ENCODE measurements at regions not wholly inside any gene's neighbourhood (a gene's known extent, or its start where the extent isn't known, plus 50 kb on each side); places are given as distances from the start of the nearest gene placed in this dataset.
A peak's percentile ranks its signal among the peaks of the same experiment; 100 is the strongest.

DNA sequence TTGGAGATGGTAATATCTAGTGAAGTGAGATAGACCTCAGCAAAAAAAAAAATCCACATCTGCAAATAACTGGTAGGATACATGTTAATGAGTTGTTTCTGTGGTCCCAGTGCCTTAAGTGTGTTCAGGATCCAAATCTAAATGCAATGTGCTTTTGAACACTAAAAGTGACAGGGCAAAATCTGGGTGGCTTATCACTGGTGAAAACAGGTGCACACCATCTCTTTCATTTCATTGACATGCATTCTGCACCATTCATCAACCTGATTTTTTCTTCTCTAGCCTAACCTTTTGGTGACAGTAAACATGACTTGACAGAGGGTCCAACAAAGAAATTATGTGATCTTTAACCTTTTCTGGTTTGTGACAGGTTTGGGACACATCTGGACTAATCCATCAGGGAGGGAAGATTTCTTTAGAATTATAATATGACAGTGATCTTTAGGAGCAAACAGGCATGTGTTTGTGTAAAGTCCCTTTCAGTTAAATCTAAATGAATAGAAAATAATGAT lies 201.6 kb upstream of the NEGR1 start:
- Mint-ChIP-seq H3K4me1 (ENCODE audit: low read depth) (no peaks in the 10 kb centered on the region), H3K27ac (no peak overlapping the region), H3K9me3 (peaks cover 3% of the 10 kb centered on the region), H3K36me3 (ENCODE audit: low read depth) (no peaks in the 10 kb centered on the region), H3K27me3 (ENCODE audit: low read depth) (no peaks in the 10 kb centered on the region), H3K4me3 (no peak overlapping the region)
- CTCF ChIA-PET = no interaction called here
- DNase-seq = no peak
- intact Hi-C loops (cut with micrococcal nuclease) = no loop called here

GRCh38 chr1:72482736-72483413 lies 200.5 kb upstream of the NEGR1 start:
- intact Hi-C loops (cut with micrococcal nuclease) = no loop called here
- no peaks in the 10 kb centered on the region for H3K4me1 Mint-ChIP-seq (ENCODE audit: low read depth)
- CTCF ChIA-PET = no interaction called here
- DNase-seq = no peak
- H3K36me3 Mint-ChIP-seq (ENCODE audit: low read depth) = no peaks in the 10 kb centered on the region
- H3K27me3 Mint-ChIP-seq (ENCODE audit: low read depth) = no peaks in the 10 kb centered on the region
- peak overlapping the region; percentile 30 for H3K27ac Mint-ChIP-seq
- H3K4me3 Mint-ChIP-seq = no peak overlapping the region
- H3K9me3 Mint-ChIP-seq = peaks cover 3% of the 10 kb centered on the region

- Mint-ChIP-seq H3K4me3 (no peak overlapping the region), H3K4me1 (ENCODE audit: low read depth) (no peaks in the 10 kb centered on the region), H3K36me3 (ENCODE audit: low read depth) (no peaks in the 10 kb centered on the region), H3K9me3 (peaks cover 3% of the 10 kb centered on the region), H3K27ac (no peak overlapping the region), H3K27me3 (ENCODE audit: low read depth) (no peaks in the 10 kb centered on the region)
- intact Hi-C loops (cut with micrococcal nuclease) = no loop called here
- DNase-seq = no peak
- CTCF ChIA-PET = no interaction called here
Measured at GRCh38 chr1:72481420-72481970, 199.2 kb upstream of the NEGR1 start.

GRCh38 chr1:72466376-72466775 lies 184.0 kb upstream of the NEGR1 start:
- Mint-ChIP-seq H3K4me1 (ENCODE audit: low read depth) (no peaks in the 10 kb centered on the region), H3K36me3 (ENCODE audit: low read depth) (no peaks in the 10 kb centered on the region), H3K9me3 (no peaks in the 10 kb centered on the region), H3K27ac (no peak overlapping the region), H3K27me3 (ENCODE audit: low read depth) (no peaks in the 10 kb centered on the region), H3K4me3 (no peak overlapping the region)
- CTCF ChIA-PET = no interaction called here
- no peak for DNase-seq
- intact Hi-C loops (cut with micrococcal nuclease) = no loop called here

GRCh38 chr1:72462186-72462905 lies 180.0 kb upstream of the NEGR1 start:
- Mint-ChIP-seq H3K27ac (no peak overlapping the region), H3K9me3 (no peaks in the 10 kb centered on the region), H3K4me1 (ENCODE audit: low read depth) (no peaks in the 10 kb centered on the region), H3K4me3 (no peak overlapping the region), H3K27me3 (ENCODE audit: low read depth) (no peaks in the 10 kb centered on the region), H3K36me3 (ENCODE audit: low read depth) (no peaks in the 10 kb centered on the region)
- intact Hi-C loops (cut with micrococcal nuclease) = no loop called here
- DNase-seq = no peak
- CTCF ChIA-PET = no interaction called here

DNA sequence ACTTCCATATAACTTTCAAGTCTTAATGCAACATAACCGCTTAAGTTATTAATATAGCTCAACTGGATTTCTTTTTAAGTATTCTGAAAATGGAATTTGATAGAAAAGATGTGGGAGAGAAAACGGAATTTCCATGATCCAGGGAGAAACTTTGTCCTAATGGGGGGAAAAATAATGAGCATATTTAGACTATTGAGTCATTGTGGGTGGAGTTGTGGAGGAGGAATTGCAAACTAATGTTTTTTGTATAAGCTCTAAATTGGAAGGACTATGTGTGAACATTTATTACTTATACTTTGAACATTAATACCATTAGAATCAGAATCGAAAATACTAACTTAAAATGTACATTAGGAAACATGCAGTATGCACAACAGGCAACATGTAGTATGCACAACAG lies 159.9 kb upstream of the NEGR1 start:
- no peak overlapping the region for H3K4me3 Mint-ChIP-seq
- CTCF ChIA-PET = no interaction called here
- H3K27ac Mint-ChIP-seq = no peak overlapping the region
- no peaks in the 10 kb centered on the region for H3K36me3 Mint-ChIP-seq (ENCODE audit: low read depth)
- no peaks in the 10 kb centered on the region for H3K9me3 Mint-ChIP-seq
- no peak for DNase-seq
- no peaks in the 10 kb centered on the region for H3K27me3 Mint-ChIP-seq (ENCODE audit: low read depth)
- H3K4me1 Mint-ChIP-seq (ENCODE audit: low read depth) = no peaks in the 10 kb centered on the region
- intact Hi-C loops (cut with micrococcal nuclease) = no loop called here

DNA sequence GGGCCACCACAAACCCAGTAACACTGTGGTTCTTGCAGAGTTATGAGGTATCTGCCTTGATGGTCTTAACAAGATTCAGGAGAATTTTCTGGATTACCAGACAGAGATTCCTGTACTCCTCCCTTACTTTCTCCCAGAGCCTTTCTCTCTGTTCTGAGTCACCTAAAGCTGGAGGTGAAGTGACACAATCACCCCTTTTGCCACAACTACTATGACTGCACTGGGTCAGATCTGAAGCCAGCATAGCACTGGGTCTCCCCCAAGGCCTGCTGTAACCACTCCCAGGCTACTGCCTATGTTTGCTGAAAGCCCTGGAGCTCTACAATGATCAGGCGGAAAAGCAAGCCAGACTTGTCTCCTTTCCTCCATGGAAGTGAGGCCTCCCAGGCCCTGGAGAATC lies 156.7 kb upstream of the NEGR1 start:
- Mint-ChIP-seq H3K4me1 (ENCODE audit: low read depth) (no peaks in the 10 kb centered on the region), H3K27ac (no peak overlapping the region), H3K36me3 (ENCODE audit: low read depth) (no peaks in the 10 kb centered on the region), H3K4me3 (no peak overlapping the region), H3K9me3 (peaks cover 3% of the 10 kb centered on the region), H3K27me3 (ENCODE audit: low read depth) (no peaks in the 10 kb centered on the region)
- no peak for DNase-seq
- CTCF ChIA-PET = no interaction called here
- intact Hi-C loops (cut with micrococcal nuclease) = no loop called here

GRCh38 chr1:72438270-72438669 lies 155.9 kb upstream of the NEGR1 start:
- H3K27ac Mint-ChIP-seq = no peak overlapping the region
- no peaks in the 10 kb centered on the region for H3K27me3 Mint-ChIP-seq (ENCODE audit: low read depth)
- H3K36me3 Mint-ChIP-seq (ENCODE audit: low read depth) = no peaks in the 10 kb centered on the region
- H3K4me3 Mint-ChIP-seq = no peak overlapping the region
- no peak for DNase-seq
- intact Hi-C loops (cut with micrococcal nuclease) = no loop called here
- CTCF ChIA-PET = no interaction called here
- H3K4me1 Mint-ChIP-seq (ENCODE audit: low read depth) = no peaks in the 10 kb centered on the region
- peaks cover 6% of the 10 kb centered on the region for H3K9me3 Mint-ChIP-seq

GRCh38 chr1:72435025-72435424 lies 152.7 kb upstream of the NEGR1 start:
- H3K9me3 Mint-ChIP-seq = peaks cover 6% of the 10 kb centered on the region
- no peaks in the 10 kb centered on the region for H3K4me1 Mint-ChIP-seq (ENCODE audit: low read depth)
- intact Hi-C loops (cut with micrococcal nuclease) = no loop called here
- no peak for DNase-seq
- CTCF ChIA-PET = no interaction called here
- no peaks in the 10 kb centered on the region for H3K27me3 Mint-ChIP-seq (ENCODE audit: low read depth)
- no peaks in the 10 kb centered on the region for H3K36me3 Mint-ChIP-seq (ENCODE audit: low read depth)
- no peak overlapping the region for H3K4me3 Mint-ChIP-seq
- H3K27ac Mint-ChIP-seq = no peak overlapping the region

DNA sequence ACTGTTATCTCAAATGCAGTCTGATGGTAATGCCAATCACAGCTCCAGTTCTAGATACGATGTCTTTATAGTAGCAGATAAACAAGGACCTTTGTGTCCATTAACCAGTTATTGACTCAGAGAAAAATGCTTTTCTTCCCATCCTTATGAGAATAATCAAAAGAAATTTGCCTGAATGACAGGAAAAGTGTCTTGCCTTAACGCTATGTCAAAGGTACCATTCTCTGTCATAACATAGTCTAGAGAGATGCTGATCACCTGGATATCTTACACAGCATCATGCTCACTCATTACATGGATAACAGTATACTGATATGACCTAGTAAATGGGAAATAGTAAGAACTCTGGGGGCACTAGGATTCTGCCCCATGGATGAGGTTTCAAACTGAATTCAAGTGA lies 151.7 kb upstream of the NEGR1 start:
- no peak overlapping the region for H3K27ac Mint-ChIP-seq
- CTCF ChIA-PET = no interaction called here
- H3K4me1 Mint-ChIP-seq (ENCODE audit: low read depth) = no peaks in the 10 kb centered on the region
- DNase-seq = no peak
- no peaks in the 10 kb centered on the region for H3K27me3 Mint-ChIP-seq (ENCODE audit: low read depth)
- H3K9me3 Mint-ChIP-seq = peaks cover 6% of the 10 kb centered on the region
- intact Hi-C loops (cut with micrococcal nuclease) = no loop called here
- H3K36me3 Mint-ChIP-seq (ENCODE audit: low read depth) = no peaks in the 10 kb centered on the region
- H3K4me3 Mint-ChIP-seq = no peak overlapping the region

GRCh38 chr1:72433591-72433990 lies 151.3 kb upstream of the NEGR1 start:
- H3K4me3 Mint-ChIP-seq = no peak overlapping the region
- peaks cover 6% of the 10 kb centered on the region for H3K9me3 Mint-ChIP-seq
- intact Hi-C loops (cut with micrococcal nuclease) = no loop called here
- no peaks in the 10 kb centered on the region for H3K4me1 Mint-ChIP-seq (ENCODE audit: low read depth)
- CTCF ChIA-PET = no interaction called here
- H3K27ac Mint-ChIP-seq = no peak overlapping the region
- H3K36me3 Mint-ChIP-seq (ENCODE audit: low read depth) = no peaks in the 10 kb centered on the region
- no peaks in the 10 kb centered on the region for H3K27me3 Mint-ChIP-seq (ENCODE audit: low read depth)
- DNase-seq = no peak

- Mint-ChIP-seq H3K27me3 (ENCODE audit: low read depth) (no peaks in the 10 kb centered on the region), H3K4me3 (no peak overlapping the region), H3K36me3 (ENCODE audit: low read depth) (no peaks in the 10 kb centered on the region), H3K4me1 (ENCODE audit: low read depth) (no peaks in the 10 kb centered on the region), H3K9me3 (peaks cover 11% of the 10 kb centered on the region), H3K27ac (no peak overlapping the region)
- DNase-seq = no peak
- CTCF ChIA-PET = no interaction called here
- intact Hi-C loops (cut with micrococcal nuclease) = no loop called here
Measured at GRCh38 chr1:72432645-72433267, 150.4 kb upstream of the NEGR1 start.

- Mint-ChIP-seq H3K36me3 (ENCODE audit: low read depth) (no peaks in the 10 kb centered on the region), H3K4me1 (ENCODE audit: low read depth) (no peaks in the 10 kb centered on the region), H3K27ac (no peak overlapping the region), H3K27me3 (ENCODE audit: low read depth) (no peaks in the 10 kb centered on the region), H3K4me3 (no peak overlapping the region), H3K9me3 (peaks cover 14% of the 10 kb centered on the region)
- CTCF ChIA-PET = no interaction called here
- intact Hi-C loops (cut with micrococcal nuclease) = no loop called here
- no peak for DNase-seq
Measured at GRCh38 chr1:72431810-72432209, 149.5 kb upstream of the NEGR1 start.

Data from activated naive CD4-positive, alpha-beta T cell treated with anti-CD3 and anti-CD28 coated beads for 36 hours (primary cell).